CD4-positive, alpha-beta T cell treated with Interleukin-1 beta for 1 hour (primary cell): ENCODE measurements at regions not wholly inside any gene's neighbourhood (a gene's known extent, or its start where the extent isn't known, plus 50 kb on each side); places are given as distances from the start of the nearest gene placed in this dataset.
"Not testable (repeated sequence)": the region's sequence is repeated elsewhere in the genome, so short reads cannot be mapped to it uniquely, and the experiment has no call there.

ENCODE experiments used
- DNase-seq, 2 donors: peaks; one replicate each; pipeline ENCODE4 v3.0.0-alpha.2; 2020 to 2022

GRCh38 chr4:188287169-188287894 lies 148.1 kb downstream of the TRIML1 start:
- DNase-seq, result no peak

- no peak for DNase-seq
Observed at GRCh38 chr4:188289531-188290125, 150.4 kb downstream of the TRIML1 start.

DNA sequence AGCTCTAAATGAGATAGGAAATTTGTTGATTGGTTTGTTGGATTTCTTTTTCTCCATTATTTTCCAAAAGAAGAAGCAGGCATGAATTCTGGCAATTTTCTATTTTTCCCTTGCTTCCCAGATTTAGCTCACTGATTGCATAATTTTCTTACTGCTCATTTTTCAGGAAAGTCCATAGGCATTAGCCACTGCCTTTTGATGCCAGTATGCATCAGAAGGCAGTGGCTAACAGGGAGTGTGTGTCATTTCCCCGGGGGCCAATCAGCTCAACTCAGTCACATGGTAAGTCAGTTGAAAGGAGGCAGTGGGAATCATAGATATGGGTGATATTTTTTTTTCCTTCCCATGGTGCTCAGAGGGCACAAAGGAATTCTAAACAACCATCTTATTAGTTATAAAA lies 156.7 kb downstream of the TRIML1 start:
- no peak for DNase-seq

DNA sequence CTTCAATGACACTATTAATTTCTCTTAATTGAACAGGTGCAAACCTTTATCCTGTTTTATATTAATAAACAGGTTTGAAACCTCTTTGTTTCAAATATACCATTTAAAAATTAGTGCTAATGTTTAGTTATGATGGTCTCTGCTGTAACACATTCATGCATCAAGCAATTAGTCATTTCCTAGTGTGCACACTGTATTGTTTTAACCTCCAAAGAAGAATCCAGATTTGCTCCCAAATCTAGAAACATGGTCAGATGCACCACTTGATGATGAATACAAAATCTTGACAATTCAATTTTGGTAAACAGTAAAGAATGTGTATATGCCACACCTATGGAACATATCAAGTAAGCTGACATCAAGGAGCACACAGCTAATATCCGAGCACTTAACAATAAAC lies 157.1 kb downstream of the TRIML1 start:
- DNase-seq, result no peak

GRCh38 chr4:188297873-188298272 lies 158.6 kb downstream of the TRIML1 start:
- DNase-seq, result no peak

GRCh38 chr4:188299161-188299560 lies 159.9 kb downstream of the TRIML1 start:
- no peak for DNase-seq

DNA sequence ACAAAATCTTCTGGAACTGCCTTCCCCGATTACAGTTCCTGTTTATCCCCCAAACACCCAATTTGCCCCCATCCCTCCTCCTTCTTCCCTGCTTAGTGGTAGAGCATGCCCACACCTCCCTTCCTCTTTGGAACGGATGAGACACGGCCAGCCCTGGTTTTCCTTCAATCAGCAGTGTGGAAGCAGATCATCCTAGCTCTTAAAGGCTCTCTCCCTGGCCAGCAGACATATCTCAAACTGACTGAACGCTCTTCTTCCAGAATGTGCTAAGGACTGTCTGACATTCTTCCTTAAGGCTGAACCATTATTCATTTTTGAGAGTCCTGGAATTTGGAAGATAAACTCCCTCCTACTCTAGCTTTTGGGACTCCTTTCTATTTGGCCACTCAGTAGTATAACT lies 161.1 kb downstream of the TRIML1 start:
- DNase-seq, result no peak

- no peak for DNase-seq
Observed at GRCh38 chr4:188305690-188306089, 166.4 kb downstream of the TRIML1 start.

DNA sequence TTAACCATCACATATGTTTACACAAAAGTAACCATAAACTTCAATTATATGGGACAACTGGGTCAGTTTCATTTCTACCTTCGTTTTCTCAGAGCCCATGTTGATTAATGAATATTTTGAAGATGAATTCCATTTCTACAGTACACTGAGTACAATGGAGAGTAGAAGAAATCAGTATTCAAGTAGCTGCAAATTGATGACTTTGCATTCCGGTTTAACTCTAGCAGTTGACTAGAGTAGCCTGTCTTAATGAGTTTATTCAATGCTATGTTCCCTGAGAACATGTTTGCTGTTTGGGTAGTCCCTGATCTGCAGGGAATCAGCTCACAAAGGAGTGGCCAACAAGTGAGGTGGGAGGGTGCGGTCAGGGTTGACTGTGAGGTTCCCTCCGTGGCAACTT lies 168.3 kb downstream of the TRIML1 start:
- DNase-seq, result no peak

DNA sequence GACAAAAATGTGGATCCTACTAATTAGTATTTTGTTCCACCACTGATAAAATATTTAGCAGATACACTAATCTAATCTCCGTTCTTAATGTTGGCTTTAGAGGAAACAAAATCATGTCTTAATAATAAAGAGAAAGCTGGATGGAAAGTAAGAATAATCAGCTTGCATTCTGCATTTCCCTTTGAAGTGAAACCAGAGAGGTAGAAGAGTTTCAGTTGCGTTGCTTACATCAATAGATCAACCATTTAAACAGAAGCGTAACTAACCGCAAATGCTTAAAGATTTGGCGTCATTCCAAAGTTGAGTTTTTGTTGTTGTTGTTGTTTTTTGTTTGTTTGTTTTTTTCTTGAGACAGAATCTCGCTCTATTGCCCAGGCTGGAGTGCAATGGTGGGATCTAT lies 168.9 kb downstream of the TRIML1 start:
- DNase-seq, result no peak

DNA sequence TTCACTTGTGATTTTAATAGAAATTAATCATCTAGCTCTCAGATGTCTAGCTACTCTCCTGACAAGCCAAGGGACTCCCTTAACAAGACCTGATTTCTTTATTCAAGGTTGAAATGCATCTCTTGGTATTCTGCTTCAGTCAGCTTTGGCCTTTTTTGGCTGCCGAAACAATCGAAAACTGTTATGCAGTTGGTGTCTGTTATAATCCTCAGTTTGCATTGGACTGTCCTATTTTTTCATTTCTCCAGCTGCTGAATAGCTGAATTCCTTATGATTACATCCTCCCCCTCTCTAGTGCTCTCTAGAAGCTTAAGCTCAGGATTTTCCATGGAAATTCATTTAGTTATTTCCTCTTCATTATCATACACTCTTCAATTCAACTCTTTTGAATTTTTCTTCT lies 177.2 kb downstream of the TRIML1 start:
- DNase-seq, result no peak

- DNase-seq, result no peak
Observed at GRCh38 chr4:188328966-188329365, 189.7 kb downstream of the TRIML1 start.

DNA sequence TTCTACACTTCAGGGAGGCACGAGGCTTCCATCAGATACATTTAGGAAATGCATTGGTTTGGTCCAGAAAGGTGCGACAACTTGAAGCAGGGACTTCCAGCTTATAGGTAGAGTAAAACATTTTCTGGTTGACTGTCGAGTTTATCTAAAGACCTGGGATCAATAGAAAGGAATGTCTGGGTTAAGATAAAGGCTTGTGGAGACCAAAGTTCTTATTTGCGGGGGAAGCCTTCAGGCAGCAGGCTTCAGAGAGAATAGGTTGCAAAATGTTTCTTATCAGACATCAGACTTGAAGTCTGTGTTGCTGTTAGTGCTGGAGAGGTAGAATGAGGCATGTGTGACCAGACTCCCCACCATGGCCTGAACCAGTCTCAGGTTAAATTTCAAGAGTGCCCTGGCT lies 190.3 kb downstream of the TRIML1 start:
- DNase-seq, result no peak

DNA sequence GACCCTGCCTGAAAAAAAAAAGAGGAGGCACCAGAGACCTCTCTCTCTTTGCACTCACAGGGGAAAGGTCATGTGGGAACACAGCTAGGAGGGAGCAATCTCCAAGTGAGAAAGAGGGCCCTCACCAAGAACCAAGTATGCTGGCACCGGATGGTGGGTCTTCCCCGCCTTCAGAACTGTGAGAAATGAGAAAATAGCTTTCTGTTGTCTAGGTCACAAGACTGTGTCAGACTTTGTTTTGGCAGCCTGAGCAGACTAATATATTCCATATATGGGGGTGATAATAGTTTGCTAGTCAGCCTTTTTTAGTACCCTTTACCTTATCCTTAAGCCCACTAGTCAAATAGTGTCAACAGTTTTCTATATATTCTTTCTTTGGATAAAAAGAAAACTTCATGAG lies 193.0 kb downstream of the TRIML1 start:
- DNase-seq, result no peak

- DNase-seq, result no peak
Observed at GRCh38 chr4:188336891-188337290, 197.7 kb downstream of the TRIML1 start.

- no peak for DNase-seq
Observed at GRCh38 chr4:188341428-188341827, 202.2 kb downstream of the TRIML1 start.

DNA sequence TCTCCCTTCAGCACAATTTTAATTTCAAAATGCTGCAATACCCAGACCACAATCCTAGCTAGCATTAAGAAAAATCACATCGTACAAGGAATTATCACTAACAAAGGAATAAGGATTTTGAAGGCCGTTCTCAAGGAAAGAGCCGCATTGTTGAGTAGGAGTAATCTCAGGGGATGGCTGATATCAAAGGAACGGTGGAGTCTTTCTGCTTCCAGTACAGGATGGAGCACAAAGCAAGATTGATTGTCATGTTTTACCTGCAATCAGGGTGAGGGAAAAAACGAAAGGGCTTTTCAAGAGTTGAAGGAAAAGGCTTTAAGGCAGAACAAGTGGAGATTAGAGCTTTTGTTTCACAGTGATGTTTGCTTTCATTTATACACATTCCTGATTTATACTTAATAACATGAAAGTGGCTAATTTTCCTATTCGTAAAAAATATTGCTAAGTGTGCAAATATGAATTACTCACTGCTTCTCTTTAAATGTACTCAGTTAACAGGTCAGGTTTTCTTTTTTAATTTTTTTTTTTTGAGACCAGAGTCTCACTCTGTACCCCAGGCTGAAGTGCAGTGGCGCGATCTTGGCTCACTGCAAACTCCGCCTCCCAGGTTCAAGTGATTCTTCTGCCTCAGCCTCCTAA lies 207.0 kb downstream of the TRIML1 start:
- DNase-seq, result no peak

DNA sequence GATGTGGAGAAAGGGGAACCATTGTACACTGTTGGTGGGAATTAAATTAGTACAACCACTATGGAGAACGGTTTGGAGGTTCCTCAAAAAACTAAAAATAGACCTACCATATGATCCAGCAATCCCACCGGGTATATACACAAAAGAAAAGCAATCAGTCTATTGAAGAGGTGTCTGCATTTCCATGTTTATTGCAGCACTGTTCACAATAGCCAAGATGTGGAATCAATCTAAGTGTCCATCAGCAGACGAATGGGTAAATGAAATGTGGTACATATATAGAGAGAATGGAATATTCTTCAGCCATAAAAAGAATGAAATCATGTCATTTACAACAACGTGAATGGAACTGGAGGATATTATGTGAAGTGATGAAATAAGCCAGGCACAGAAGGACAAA lies 208.1 kb downstream of the TRIML1 start:
- DNase-seq, result no peak

- DNase-seq, result not testable (repeated sequence)
Observed at GRCh38 chr4:188349569-188349968, 210.3 kb downstream of the TRIML1 start.

- DNase-seq, result no peak
Observed at GRCh38 chr4:188363196-188363595, 224.0 kb downstream of the TRIML1 start.

- no peak for DNase-seq
Observed at GRCh38 chr4:188370777-188371176, 231.5 kb downstream of the TRIML1 start.

- DNase-seq, result no peak
Observed at GRCh38 chr4:188372058-188372457, 232.8 kb downstream of the TRIML1 start.

- no peak for DNase-seq
Observed at GRCh38 chr4:188372829-188373228, 233.6 kb downstream of the TRIML1 start.

- DNase-seq, result no peak
Observed at GRCh38 chr4:188374871-188375270, 235.6 kb downstream of the TRIML1 start.
